Body of pancreas (tissue), 4 donors: ENCODE measurements at regions not wholly inside any gene's neighbourhood (a gene's known extent, or its start where the extent isn't known, plus 50 kb on each side); places are given as distances from the start of the nearest gene placed in this dataset.
"Not testable (repeated sequence)": the region's sequence is repeated elsewhere in the genome, so short reads cannot be mapped to it uniquely, and the experiment has no call there.

Source experiments
- ATAC-seq: fragments of 150-250 bp; one replicate; pipeline ENCODE4 v1.9.1; 2016
- DNase-seq, 4 donors: peaks; one replicate each; pipeline ENCODE4 v3.0.0-alpha.2; 2019
- H3K27ac ChIP-seq, 4 donors: fragments of 200-600 bp; sonication (generic); 1 replicate in 3 of 4; 2 replicates in 1 of 4; pipeline versions ENCODE4 v1.5.1 to v1.6.1; 2016 to 2019; ENCODE audit warnings: mild to moderate bottlenecking in 1 of 4, mixed read lengths in 1 of 4, moderate library complexity in 1 of 4
- H3K27me3 ChIP-seq, 2 donors: fragments of 200-600 bp; sonication (generic); one replicate each; pipeline ENCODE4 v1.6.0; 2016; ENCODE audit warnings: mild to moderate bottlenecking in 1 of 2
- H3K36me3 ChIP-seq, 2 donors: fragments of 200-600 bp; sonication (generic); replicated peaks in 1 of 2; 2 replicates each; pipeline ENCODE4 v1.5.1; 2016; ENCODE audit warnings: low read depth in 2 of 2; ENCODE audit not compliant: insufficient read depth in 1 of 2
- H3K4me1 ChIP-seq: fragments of 200-600 bp; sonication (generic); one replicate; pipeline ENCODE4 v1.6.0; 2016
- H3K4me3 ChIP-seq, 2 donors: fragments of 200-600 bp; sonication (generic); 1 replicate in 1 of 2; 2 replicates in 1 of 2; pipeline ENCODE4 v1.5.1; 2016 to 2019
- H3K9me3 ChIP-seq, 3 donors: fragments of 200-600 bp; sonication (generic); 1 replicate in 2 of 3; 2 replicates in 1 of 3; pipeline ENCODE4 v1.5.1; 2016
- CTCF ChIP-seq, 7 experiments: fragments of 450-650 bp in 4 of 7; fragments of 200-600 bp in 3 of 7; sonication (generic) in 3 of 7; IDR thresholded peaks; one replicate each; pipeline ENCODE4 v1.5.1; 2016 to 2019; ENCODE audit warnings: antibody characterized with exemption in 7 of 7
- POLR2A ChIP-seq, 3 donors: fragments of 450-650 bp; IDR thresholded peaks; one replicate each; pipeline ENCODE4 v1.6.1; 2016; ENCODE audit warnings: antibody characterized with exemption in 3 of 3, mild to moderate bottlenecking in 2 of 3
- WGBS, 2 donors: methylation state at CpG; one replicate each; pipeline ENCODE4 v1.1.5; 2017; 5-methylcytosine and 5-hydroxymethylcytosine counted together
- intact Hi-C: fragments of 100-400 bp; cut with DNase I; formaldehyde crosslinking; loops from one replicate; pipeline ENCODE4 v1.15.1; 2023

- no peak for DNase-seq
- intact Hi-C loops = no loop called here
- Histone ChIP-seq H3K27ac (no peak overlapping the region), H3K4me1 (no peaks in the 10 kb centered on the region), H3K27me3 (no peaks in the 10 kb centered on the region), H3K36me3 (no peaks in the 10 kb centered on the region), H3K9me3 (no peaks in the 10 kb centered on the region), H3K4me3 (no peak overlapping the region)
- ATAC-seq = no peak
- WGBS, 2 donors = 65 to 74% methylated on average over 1 of the region's 1 CpG
- no peak for TF ChIP-seq POLR2A (IDR thresholded peaks at IDR 0.05)
- TF ChIP-seq CTCF (IDR thresholded peaks at IDR 0.05) = no peak
Measured at GRCh38 chr4:12375805-12376204, 947.1 kb upstream of the HS3ST1 start.

- H3K9me3 ChIP-seq, DNase-seq, H3K27me3 ChIP-seq, intact Hi-C loops, ATAC-seq, H3K27ac ChIP-seq, H3K36me3 ChIP-seq, H3K4me3 ChIP-seq, H3K4me1 ChIP-seq: not testable (repeated sequence)
- 67 to 73% methylated on average over 7 of the region's 7 CpGs for WGBS, 2 donors
Measured at GRCh38 chr4:12365869-12366268, 937.2 kb upstream of the HS3ST1 start.

- 87% methylated on average over 1 of the region's 1 CpG for WGBS, 2 donors
- Histone ChIP-seq H3K36me3 (no peaks in the 10 kb centered on the region), H3K27me3 (no peaks in the 10 kb centered on the region), H3K4me1 (no peaks in the 10 kb centered on the region), H3K27ac (no peak overlapping the region), H3K4me3 (no peak overlapping the region), H3K9me3 (no peaks in the 10 kb centered on the region)
- TF ChIP-seq CTCF (IDR thresholded peaks at IDR 0.05) (no peak), POLR2A (IDR thresholded peaks at IDR 0.05) (no peak)
- ATAC-seq (no peak), DNase-seq (no peak)
- intact Hi-C loops = no loop called here
Measured at GRCh38 chr4:12360391-12360790, 931.7 kb upstream of the HS3ST1 start.

- intact Hi-C loops = no loop called here
- TF ChIP-seq POLR2A (IDR thresholded peaks at IDR 0.05) = no peak
- no peak for TF ChIP-seq CTCF (IDR thresholded peaks at IDR 0.05)
- no peaks in the 10 kb centered on the region for H3K4me1 ChIP-seq
- 34% methylated on average over 3 of the region's 3 CpGs for WGBS, 2 donors
- no peaks in the 10 kb centered on the region for H3K9me3 ChIP-seq
- H3K4me3 ChIP-seq = no peak overlapping the region
- DNase-seq = no peak
- no peaks in the 10 kb centered on the region for H3K27me3 ChIP-seq
- H3K27ac ChIP-seq = no peak overlapping the region
- no peaks in the 10 kb centered on the region for H3K36me3 ChIP-seq
- no peak for ATAC-seq
Measured at GRCh38 chr4:12359420-12359819, 930.7 kb upstream of the HS3ST1 start.

GRCh38 chr4:12333083-12333482 lies 904.4 kb upstream of the HS3ST1 start:
- H3K4me1 ChIP-seq, H3K27me3 ChIP-seq, H3K9me3 ChIP-seq, H3K36me3 ChIP-seq, ATAC-seq, H3K4me3 ChIP-seq, DNase-seq, H3K27ac ChIP-seq, intact Hi-C loops: not testable (repeated sequence)
- 71 to 83% methylated on average over 2 of the region's 2 CpGs for WGBS, 2 donors

GRCh38 chr4:12324965-12325364 lies 896.3 kb upstream of the HS3ST1 start:
- Histone ChIP-seq H3K9me3 (no peaks in the 10 kb centered on the region), H3K27ac (no peak overlapping the region), H3K36me3 (no peaks in the 10 kb centered on the region), H3K4me3 (no peak overlapping the region), H3K27me3 (no peaks in the 10 kb centered on the region), H3K4me1 (no peaks in the 10 kb centered on the region)
- DNase-seq = no peak
- TF ChIP-seq POLR2A (IDR thresholded peaks at IDR 0.05) (no peak), CTCF (IDR thresholded peaks at IDR 0.05) (no peak)
- ATAC-seq = no peak
- intact Hi-C loops = no loop called here
- 61 to 67% methylated on average over 1 of the region's 1 CpG for WGBS, 2 donors
